ENCODE measurements at regions not wholly inside any gene's neighbourhood (a gene's known extent, or its start where the extent isn't known, plus 50 kb on each side); places are given as distances from the start of the nearest gene placed in this dataset.

DNA sequence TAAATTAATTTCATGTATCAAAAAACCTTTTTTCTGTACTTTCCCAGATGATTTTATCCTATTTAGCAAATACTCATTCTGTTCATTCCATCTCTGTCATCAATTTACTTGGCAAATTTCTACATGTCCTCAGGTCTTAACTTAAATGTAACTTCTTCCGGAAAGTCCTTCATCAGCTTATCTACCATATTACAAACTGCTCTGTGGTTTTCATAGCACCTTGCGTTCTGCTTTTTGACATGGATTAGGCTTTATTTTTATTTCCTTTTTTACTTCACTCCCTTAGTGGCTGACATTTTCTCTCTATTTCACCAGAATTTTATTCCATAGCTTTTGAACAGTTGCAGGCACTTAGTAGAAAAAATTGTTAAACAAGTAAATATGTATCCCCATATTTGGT, 1040.8 kb downstream of the TAF11L14 start (continued):
- TF ChIP-seq, protein P1, sequence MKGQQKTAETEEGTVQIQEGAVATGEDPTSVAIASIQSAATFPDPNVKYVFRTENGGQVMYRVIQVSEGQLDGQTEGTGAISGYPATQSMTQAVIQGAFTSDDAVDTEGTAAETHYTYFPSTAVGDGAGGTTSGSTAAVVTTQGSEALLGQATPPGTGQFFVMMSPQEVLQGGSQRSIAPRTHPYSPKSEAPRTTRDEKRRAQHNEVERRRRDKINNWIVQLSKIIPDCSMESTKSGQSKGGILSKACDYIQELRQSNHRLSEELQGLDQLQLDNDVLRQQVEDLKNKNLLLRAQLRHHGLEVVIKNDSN (CRISPR knock-in tag; IDR thresholded peaks at IDR 0.05) = no peak
- TF ChIP-seq ZNF274 (IDR thresholded peaks at IDR 0.05; ENCODE audit: borderline replicate concordance, low read depth, low read length) = no peak

DNA sequence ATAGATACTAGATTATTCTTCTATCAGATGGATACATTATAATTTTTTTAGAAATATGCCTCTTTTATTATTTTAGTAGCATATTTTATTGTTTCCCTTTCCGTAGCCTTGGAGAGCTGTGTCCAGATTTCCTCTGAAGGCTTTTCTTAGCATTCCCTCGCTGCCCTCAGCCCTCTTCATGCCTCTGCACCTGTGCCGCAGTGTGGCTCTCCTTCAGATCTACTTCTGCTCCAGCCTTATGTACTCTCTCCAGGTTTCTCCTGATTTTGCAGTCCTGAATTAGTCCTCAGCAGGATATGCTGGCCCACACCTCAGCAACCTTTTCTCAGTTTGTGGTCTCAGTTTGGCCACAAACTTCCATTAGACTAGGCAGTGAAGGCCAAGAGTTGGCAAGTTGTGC, 1052.0 kb downstream of the TAF11L14 start:
- no peak overlapping the region for H2AFZ ChIP-seq (ENCODE audit: low read depth, low read length)
- no TSS peak for BruUV-seq (replicated peaks)
- WGBS (ENCODE audit: insufficient coverage, low coverage, missing lambda C conversion rate) = 7% methylated on average over 3 of the region's 3 CpGs
- no peak overlapping the region for H3K9ac ChIP-seq (ENCODE audit: insufficient read depth in 1 of 2, low read depth in 2 of 2, low read length in 2 of 2)
- no peak for FAIRE-seq
- H3K9me3 ChIP-seq (replicated peaks; ENCODE audit: control insufficient read depth, insufficient read depth, low read depth, low read length) = no peaks in the 10 kb centered on the region; the same call in 1 of the 2 replicates
- H3K27me3 ChIP-seq (ENCODE audit: control insufficient read depth in 2 of 2, insufficient read depth in 2 of 2, low read length in 2 of 2) = no peaks in the 10 kb centered on the region
- POLR2A ChIA-PET = no interaction called here
- H3K27ac ChIP-seq (ENCODE audit: extremely low read depth, low read depth, low read length) = no peak overlapping the region
- no peak overlapping the region for H3K4me2 ChIP-seq (ENCODE audit: insufficient read depth, low read length)
- no peaks in the 10 kb centered on the region for H3K9me1 ChIP-seq (ENCODE audit: control insufficient read depth, insufficient read depth, low read length)
- no peak overlapping the region for H3K4me3 ChIP-seq
- CTCF ChIA-PET (ENCODE audit: low intra/inter-chr PET ratio) = no interaction called here
- H4K20me1 ChIP-seq (replicated peaks; ENCODE audit: control insufficient read depth, insufficient read depth, low read length) = no peaks in the 10 kb centered on the region
- in situ Hi-C loops (cut with MboI) (loop anchor here (5.0 kb wide), 1 partner anchor 1526 kb away; no protein-coding TSS in a partner anchor), intact Hi-C loops (cut with micrococcal nuclease) (no loop called here)
- H3K36me3 ChIP-seq (ENCODE audit: control insufficient read depth, insufficient read depth, low read length) = no peaks in the 10 kb centered on the region
- ATAC-seq = no peak
- no peaks in the 10 kb centered on the region for H3K4me1 ChIP-seq (replicated peaks in 1 of 2; ENCODE audit: control insufficient read depth in 2 of 2, insufficient read depth in 2 of 2, low read length in 2 of 2)
- no peak for DNase-seq (ENCODE audit: extremely low read depth in 1 of 4, low spot score in 3 of 4)
- H3K79me2 ChIP-seq (ENCODE audit: control insufficient read depth, insufficient read depth, low read length) = no peaks in the 10 kb centered on the region
- TF ChIP-seq, protein P2, sequence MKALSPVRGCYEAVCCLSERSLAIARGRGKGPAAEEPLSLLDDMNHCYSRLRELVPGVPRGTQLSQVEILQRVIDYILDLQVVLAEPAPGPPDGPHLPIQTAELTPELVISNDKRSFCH (CRISPR knock-in tag; IDR thresholded peaks at IDR 0.05) = no peak
- TF ChIP-seq, protein P2 (tag; IDR thresholded peaks at IDR 0.05) = no peak
- TF ChIP-seq ZNF175 (CRISPR knock-in tag; IDR thresholded peaks at IDR 0.05; ENCODE audit: low read depth) (no peak), NONO (IDR thresholded peaks at IDR 0.05; ENCODE audit: low read depth in 2 of 2, low read length in 1 of 2) (no peak), HNRNPLL (IDR thresholded peaks at IDR 0.05; ENCODE audit: low read depth, low read length, poor library complexity, severe bottlenecking) (no peak), CREM (IDR thresholded peaks at IDR 0.05; ENCODE audit: low read depth) (no peak), BRD9 (IDR thresholded peaks at IDR 0.05; ENCODE audit: low read depth, partially characterized antibody) (no peak), KHSRP (IDR thresholded peaks at IDR 0.05) (no peak), SRSF1 (IDR thresholded peaks at IDR 0.05; ENCODE audit: low read depth, low read length) (no peak), ZNF57 (CRISPR knock-in tag; IDR thresholded peaks at IDR 0.05) (no peak), ZNF316 (IDR thresholded peaks at IDR 0.05) (no peak), BRF1 (IDR thresholded peaks at IDR 0.05; ENCODE audit: borderline replicate concordance, extremely low read depth, insufficient read length) (no peak), SIN3B (IDR thresholded peaks at IDR 0.05; ENCODE audit: low read depth) (no peak), RERE (CRISPR knock-in tag; IDR thresholded peaks at IDR 0.05; ENCODE audit: borderline replicate concordance) (no peak)
